ENCODE measurements at regions not wholly inside any gene's neighbourhood (a gene's known extent, or its start where the extent isn't known, plus 50 kb on each side); places are given as distances from the start of the nearest gene placed in this dataset.
A peak's percentile ranks its signal among the peaks of the same experiment; 100 is the strongest.

DNA sequence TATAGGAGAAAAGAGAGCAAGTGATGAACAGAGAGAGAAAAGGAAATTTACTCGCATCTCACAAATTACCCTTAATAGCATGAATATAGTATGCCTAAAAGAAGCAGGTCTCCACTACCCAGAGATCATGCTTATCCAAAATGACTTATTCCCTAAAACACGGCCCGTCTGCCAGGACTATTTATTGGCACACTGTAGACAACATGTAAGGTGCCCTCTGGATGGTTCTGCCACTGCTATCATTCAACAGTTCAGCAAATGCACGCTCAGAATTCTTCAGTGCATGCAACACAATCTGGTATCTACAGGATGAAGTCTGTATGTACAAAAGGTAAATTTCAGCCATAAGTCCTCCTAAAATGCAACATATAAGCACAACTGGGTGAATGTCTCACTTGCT, 465.8 kb downstream of the SHQ1 start:
- Histone ChIP-seq H3K4me3 (no peak overlapping the region), H3K4me1 (no peaks in the 10 kb centered on the region), H3K9me3 (no peaks in the 10 kb centered on the region), H3K27ac (no peak overlapping the region), H3K36me3 (no peaks in the 10 kb centered on the region), H3K27me3 (no peaks in the 10 kb centered on the region)
- intact Hi-C loops (cut with DNase I; ENCODE audit: low total_unique reads): no loop called here
- TF ChIP-seq POLR2A (IDR thresholded peaks at IDR 0.05): no peak
- DNase-seq: no peak

DNA sequence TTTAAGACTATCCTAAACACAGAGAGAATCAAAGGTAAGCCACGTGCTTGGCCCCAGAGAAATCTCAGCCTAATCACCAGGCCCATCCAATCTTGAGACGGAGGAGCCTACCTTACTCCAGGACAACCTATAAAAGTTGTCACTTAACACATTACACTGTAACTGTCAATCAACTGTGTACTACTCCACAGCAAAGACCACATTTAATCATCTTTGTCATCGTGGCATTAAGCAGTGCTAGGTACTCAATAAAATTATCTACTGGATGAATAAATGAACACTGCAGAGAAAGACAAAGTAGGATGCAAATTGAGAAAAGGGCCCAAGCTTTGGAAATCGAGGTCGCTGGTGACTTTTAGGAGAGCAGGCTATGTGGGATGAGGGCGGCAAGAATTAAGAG, 466.7 kb downstream of the SHQ1 start:
- Histone ChIP-seq H3K4me1 (no peaks in the 10 kb centered on the region), H3K9me3 (no peaks in the 10 kb centered on the region), H3K4me3 (no peak overlapping the region), H3K27ac (no peak overlapping the region), H3K27me3 (no peaks in the 10 kb centered on the region), H3K36me3 (no peaks in the 10 kb centered on the region)
- no peak for TF ChIP-seq POLR2A (IDR thresholded peaks at IDR 0.05)
- TF ChIP-seq, protein P1, sequence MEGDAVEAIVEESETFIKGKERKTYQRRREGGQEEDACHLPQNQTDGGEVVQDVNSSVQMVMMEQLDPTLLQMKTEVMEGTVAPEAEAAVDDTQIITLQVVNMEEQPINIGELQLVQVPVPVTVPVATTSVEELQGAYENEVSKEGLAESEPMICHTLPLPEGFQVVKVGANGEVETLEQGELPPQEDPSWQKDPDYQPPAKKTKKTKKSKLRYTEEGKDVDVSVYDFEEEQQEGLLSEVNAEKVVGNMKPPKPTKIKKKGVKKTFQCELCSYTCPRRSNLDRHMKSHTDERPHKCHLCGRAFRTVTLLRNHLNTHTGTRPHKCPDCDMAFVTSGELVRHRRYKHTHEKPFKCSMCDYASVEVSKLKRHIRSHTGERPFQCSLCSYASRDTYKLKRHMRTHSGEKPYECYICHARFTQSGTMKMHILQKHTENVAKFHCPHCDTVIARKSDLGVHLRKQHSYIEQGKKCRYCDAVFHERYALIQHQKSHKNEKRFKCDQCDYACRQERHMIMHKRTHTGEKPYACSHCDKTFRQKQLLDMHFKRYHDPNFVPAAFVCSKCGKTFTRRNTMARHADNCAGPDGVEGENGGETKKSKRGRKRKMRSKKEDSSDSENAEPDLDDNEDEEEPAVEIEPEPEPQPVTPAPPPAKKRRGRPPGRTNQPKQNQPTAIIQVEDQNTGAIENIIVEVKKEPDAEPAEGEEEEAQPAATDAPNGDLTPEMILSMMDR (IDR thresholded peaks at IDR 0.05): no peak
- DNase-seq: no peak
- intact Hi-C loops (cut with DNase I; ENCODE audit: low total_unique reads): no loop called here

DNA sequence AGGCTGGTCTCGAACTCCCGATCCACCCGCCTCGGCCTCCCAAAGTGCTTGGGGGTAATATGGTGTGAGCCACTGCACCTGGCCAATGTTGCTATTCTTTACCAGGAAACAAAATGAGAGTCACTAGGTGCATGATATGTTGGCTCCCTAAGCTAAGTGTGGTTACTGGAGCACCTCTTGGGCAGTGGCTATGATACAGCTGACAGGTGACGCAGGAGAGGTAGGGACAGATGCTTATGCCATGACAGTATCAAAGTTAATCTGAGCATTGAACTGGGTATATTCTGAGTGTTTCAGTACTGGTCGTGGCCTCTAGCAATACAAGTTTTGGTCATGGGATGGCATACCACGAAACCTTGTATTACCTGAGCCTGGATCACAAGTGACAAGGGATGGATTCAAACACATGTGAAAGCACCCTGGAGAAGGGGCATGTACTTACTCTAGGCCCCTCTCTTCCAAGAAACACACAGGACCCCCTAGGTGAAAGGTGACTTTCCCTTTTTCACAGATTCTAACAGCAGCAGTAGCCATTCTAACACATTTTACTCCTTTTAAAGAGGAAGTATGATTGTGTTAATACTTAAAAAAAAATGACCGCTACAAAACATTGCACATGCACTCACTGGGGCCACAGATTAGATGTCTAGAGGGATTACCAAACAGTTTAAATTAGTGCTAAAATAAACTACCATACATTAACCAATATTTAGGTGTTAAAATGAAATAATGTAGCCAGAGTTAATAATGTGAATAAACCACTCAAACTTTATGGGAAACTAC, 467.3 kb downstream of the SHQ1 start:
- no peaks in the 10 kb centered on the region for H3K9me3 ChIP-seq
- no peaks in the 10 kb centered on the region for H3K36me3 ChIP-seq
- H3K27ac ChIP-seq: peak overlapping the region in 1 of 2 donors; percentile 9
- TF ChIP-seq, protein P1 (IDR thresholded peaks at IDR 0.05): no peak
- no peak for TF ChIP-seq POLR2A (IDR thresholded peaks at IDR 0.05)
- intact Hi-C loops (cut with DNase I; ENCODE audit: low total_unique reads): no loop called here
- H3K27me3 ChIP-seq: no peaks in the 10 kb centered on the region
- no peak overlapping the region for H3K4me3 ChIP-seq
- no peak for DNase-seq
- H3K4me1 ChIP-seq: no peaks in the 10 kb centered on the region

DNA sequence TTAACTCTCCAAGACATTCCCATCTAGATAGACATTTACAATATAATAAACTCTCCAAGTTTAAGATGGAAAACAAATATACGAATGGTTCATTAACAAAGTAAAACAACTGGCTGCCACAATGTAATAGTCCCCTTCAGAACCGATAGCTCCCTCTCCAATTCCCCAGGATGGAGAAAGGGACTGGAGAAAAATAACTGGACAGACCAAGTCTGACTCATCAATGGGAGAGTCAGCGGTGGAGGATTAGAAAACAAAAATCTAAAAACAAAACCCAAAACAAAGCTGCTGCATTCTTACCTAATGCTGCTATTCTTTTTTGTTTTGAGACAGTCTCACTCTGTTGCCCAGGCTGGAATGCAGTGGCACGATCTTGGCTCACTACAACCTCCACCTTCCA, 468.1 kb downstream of the SHQ1 start:
- Histone ChIP-seq H3K4me3 (no peak overlapping the region), H3K4me1 (no peaks in the 10 kb centered on the region), H3K27ac (peak overlapping the region in 1 of 2 donors; percentile 9), H3K27me3 (no peaks in the 10 kb centered on the region), H3K9me3 (no peaks in the 10 kb centered on the region), H3K36me3 (no peaks in the 10 kb centered on the region)
- DNase-seq: no peak
- intact Hi-C loops (cut with DNase I; ENCODE audit: low total_unique reads): no loop called here
- no peak for TF ChIP-seq POLR2A (IDR thresholded peaks at IDR 0.05)
- TF ChIP-seq, protein P1 (IDR thresholded peaks at IDR 0.05): no peak

DNA sequence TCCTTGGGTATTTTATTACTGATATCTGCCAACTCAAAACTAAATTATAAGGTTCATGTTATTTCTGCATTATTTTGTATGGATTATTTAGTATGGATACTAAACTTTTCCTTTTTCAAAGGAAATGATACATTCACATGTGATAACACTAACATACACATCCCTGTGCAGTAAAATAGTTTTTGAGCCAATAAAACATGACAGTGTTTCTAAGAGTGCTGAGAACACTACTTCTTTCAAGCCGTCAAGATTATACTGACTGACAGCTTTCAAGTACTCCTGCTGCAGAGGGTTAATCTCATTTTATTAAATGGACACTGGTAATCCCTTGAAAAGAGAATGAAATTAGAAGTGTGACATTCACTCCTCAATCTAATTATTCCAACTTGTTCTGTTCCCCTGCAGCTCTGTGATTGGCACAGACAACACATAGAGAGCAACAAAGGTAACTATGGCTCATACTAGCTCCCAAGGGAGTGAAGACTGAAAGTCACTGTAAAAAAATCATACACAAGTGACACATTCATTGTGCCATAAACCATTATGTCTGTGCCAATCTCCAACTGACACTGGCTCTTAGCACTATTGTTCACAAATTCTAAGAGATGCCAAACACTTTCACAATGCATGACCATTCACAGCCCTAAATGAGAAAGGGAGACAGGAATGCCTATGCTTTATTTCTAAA, 468.6 kb downstream of the SHQ1 start:
- TF ChIP-seq POLR2A (IDR thresholded peaks at IDR 0.05): no peak
- TF ChIP-seq, protein P1 (IDR thresholded peaks at IDR 0.05): no peak
- Histone ChIP-seq H3K4me1 (no peaks in the 10 kb centered on the region), H3K27me3 (no peaks in the 10 kb centered on the region), H3K36me3 (no peaks in the 10 kb centered on the region), H3K27ac (peak overlapping the region in 1 of 2 donors; percentile 9), H3K4me3 (no peak overlapping the region), H3K9me3 (no peaks in the 10 kb centered on the region)
- DNase-seq: no peak
- intact Hi-C loops (cut with DNase I; ENCODE audit: low total_unique reads): no loop called here
